ENCODE measurements at regions not wholly inside any gene's neighbourhood (a gene's known extent, or its start where the extent isn't known, plus 50 kb on each side); places are given as distances from the start of the nearest gene placed in this dataset.

- in situ Hi-C loops (cut with HindIII; ENCODE audit: extremely low pct_ligation_motif_present, low pct_unique_long_range_greater_than_20kb) (no loop called here), intact Hi-C loops (cut with micrococcal nuclease; ENCODE audit: unreplicated experiment) (loop anchor here (2.0 kb wide), 1 partner anchor 470 kb away; no protein-coding TSS in a partner anchor)
- TF ChIP-seq ZNF770 (CRISPR knock-in tag; IDR thresholded peaks at IDR 0.05), result no peak
- no peak for TF ChIP-seq SAFB2 (CRISPR knock-in tag; IDR thresholded peaks at IDR 0.05; ENCODE audit: borderline replicate concordance, low read depth)
- no peak for TF ChIP-seq XBP1 (CRISPR knock-in tag; IDR thresholded peaks at IDR 0.05)
- no peak for TF ChIP-seq YY1 (IDR thresholded peaks at IDR 0.05; ENCODE audit: insufficient read depth, insufficient replicate concordance, low read depth, low read length)
- no peak for TF ChIP-seq NFE2L1 (CRISPR knock-in tag; IDR thresholded peaks at IDR 0.05; ENCODE audit: borderline replicate concordance)
- TF ChIP-seq, protein P1, sequence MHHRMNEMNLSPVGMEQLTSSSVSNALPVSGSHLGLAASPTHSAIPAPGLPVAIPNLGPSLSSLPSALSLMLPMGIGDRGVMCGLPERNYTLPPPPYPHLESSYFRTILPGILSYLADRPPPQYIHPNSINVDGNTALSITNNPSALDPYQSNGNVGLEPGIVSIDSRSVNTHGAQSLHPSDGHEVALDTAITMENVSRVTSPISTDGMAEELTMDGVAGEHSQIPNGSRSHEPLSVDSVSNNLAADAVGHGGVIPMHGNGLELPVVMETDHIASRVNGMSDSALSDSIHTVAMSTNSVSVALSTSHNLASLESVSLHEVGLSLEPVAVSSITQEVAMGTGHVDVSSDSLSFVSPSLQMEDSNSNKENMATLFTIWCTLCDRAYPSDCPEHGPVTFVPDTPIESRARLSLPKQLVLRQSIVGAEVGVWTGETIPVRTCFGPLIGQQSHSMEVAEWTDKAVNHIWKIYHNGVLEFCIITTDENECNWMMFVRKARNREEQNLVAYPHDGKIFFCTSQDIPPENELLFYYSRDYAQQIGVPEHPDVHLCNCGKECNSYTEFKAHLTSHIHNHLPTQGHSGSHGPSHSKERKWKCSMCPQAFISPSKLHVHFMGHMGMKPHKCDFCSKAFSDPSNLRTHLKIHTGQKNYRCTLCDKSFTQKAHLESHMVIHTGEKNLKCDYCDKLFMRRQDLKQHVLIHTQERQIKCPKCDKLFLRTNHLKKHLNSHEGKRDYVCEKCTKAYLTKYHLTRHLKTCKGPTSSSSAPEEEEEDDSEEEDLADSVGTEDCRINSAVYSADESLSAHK (CRISPR knock-in tag; IDR thresholded peaks at IDR 0.05; ENCODE audit: borderline replicate concordance), result no peak
- no peak for TF ChIP-seq ZBTB26 (CRISPR knock-in tag; IDR thresholded peaks at IDR 0.05; ENCODE audit: borderline replicate concordance)
- TF ChIP-seq NR2F6 (IDR thresholded peaks at IDR 0.05), result no peak
- TF ChIP-seq NR2F6 (CRISPR knock-in tag; IDR thresholded peaks at IDR 0.05), result no peak
- TF ChIP-seq TBP (CRISPR knock-in tag; IDR thresholded peaks at IDR 0.05), result no peak
- TF ChIP-seq HNF4A (CRISPR knock-in tag; IDR thresholded peaks at IDR 0.05), result no peak
- Histone ChIP-seq H3K79me2 (ENCODE audit: insufficient read depth, low read length) (no peaks in the 10 kb centered on the region), H3K27me3 (ENCODE audit: control insufficient read depth in 1 of 2, insufficient read depth in 2 of 2, low read length in 2 of 2) (no peaks in the 10 kb centered on the region; a peak in 1 of 5 replicates), H4K20me1 (ENCODE audit: insufficient read depth, low read length) (no peaks in the 10 kb centered on the region), H3K4me2 (ENCODE audit: low read depth, low read length) (no peak overlapping the region), H3K27ac (ENCODE audit: extremely low read length, insufficient read depth, low read length) (no peak overlapping the region), H2AFZ (ENCODE audit: low read length) (no peak overlapping the region), H3K9ac (ENCODE audit: insufficient read depth, low read depth, low read length) (no peak overlapping the region), H3K4me3 (replicated peaks in 1 of 3; ENCODE audit: insufficient read depth in 1 of 3, low read depth in 2 of 3, low read length in 3 of 3) (no peak overlapping the region), H3K9me3 (ENCODE audit: low read length) (no peaks in the 10 kb centered on the region), H3K36me3 (replicated peaks in 1 of 2; ENCODE audit: control insufficient read depth in 1 of 2, insufficient read depth in 2 of 2, low read length in 2 of 2) (no peaks in the 10 kb centered on the region), H3K4me1 (ENCODE audit: insufficient read depth, low read length) (peaks cover 20% of the 10 kb centered on the region)
- POLR2A ChIA-PET, result no interaction called here
- ATAC-seq (no peak), DNase-seq (ENCODE audit: low spot score) (no peak), FAIRE-seq (no peak)
- WGBS (ENCODE audit: low lambda C conversion rate), result 49% methylated on average over 5 of the region's 6 CpGs
- CTCF ChIA-PET (ENCODE audit: low intra/inter-chr PET ratio, low total read pairs), result interaction anchor here (0.8 kb wide), 1 partner anchor 469 kb away, joined by 5 read pairs; no protein-coding TSS in a partner anchor
- BruUV-seq (replicated peaks), result no TSS peak
Measured at GRCh38 chr21:38668541-38668940, 137.2 kb upstream of the ETS2 start.
